ENCODE measurements at regions not wholly inside any gene's neighbourhood (a gene's known extent, or its start where the extent isn't known, plus 50 kb on each side); places are given as distances from the start of the nearest gene placed in this dataset.

DNA sequence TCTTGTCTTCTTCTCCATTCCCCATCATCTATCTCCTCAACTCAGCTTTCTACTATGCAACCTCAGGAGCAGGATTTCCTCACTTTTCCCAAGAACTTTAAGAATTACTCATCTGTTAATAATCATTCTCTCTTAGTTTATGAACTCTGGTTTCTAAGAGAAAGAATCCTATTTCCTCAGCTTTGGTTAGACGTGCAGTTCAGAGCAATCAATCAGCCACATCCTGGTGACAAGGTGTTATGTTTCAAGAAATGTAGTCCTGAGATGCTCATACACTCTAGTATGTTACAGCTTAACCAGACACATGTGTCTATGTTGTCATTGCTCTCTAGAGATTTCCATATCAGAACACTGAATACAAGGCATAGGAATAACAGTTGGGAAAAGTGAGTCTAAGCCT lies 277.9 kb downstream of the MBD2 start:
- TF ChIP-seq CTCF (IDR thresholded peaks at IDR 0.05) = no peak
- no peak for TF ChIP-seq POLR2A (IDR thresholded peaks at IDR 0.05)
